Neuronal stem cell (in vitro differentiated cells): ENCODE measurements at regions not wholly inside any gene's neighbourhood (a gene's known extent, or its start where the extent isn't known, plus 50 kb on each side); places are given as distances from the start of the nearest gene placed in this dataset.

Source experiments
- DNase-seq: peaks from one replicate; pipeline ENCODE4 v3.0.0-alpha.2; 2013; ENCODE audit warnings: low spot score
- H2AFZ ChIP-seq: one replicate; pipeline ENCODE4 v1.6.1; 2013; ENCODE audit warnings: mild to moderate bottlenecking, low read length, inconsistent platforms
- H2AK5ac ChIP-seq: 2 replicates; pipeline ENCODE4 v1.6.1; 2013; ENCODE audit warnings: low read depth, mild to moderate bottlenecking, inconsistent platforms, low read length, moderate library complexity, mixed read lengths
- H2BK120ac ChIP-seq: 2 replicates; pipeline ENCODE4 v1.6.1; 2013; ENCODE audit warnings: low read depth, mild to moderate bottlenecking, inconsistent platforms, low read length, moderate library complexity, mixed read lengths
- H2BK12ac ChIP-seq: one replicate; pipeline ENCODE4 v1.6.1; 2013; ENCODE audit warnings: low read length, inconsistent platforms
- H2BK15ac ChIP-seq: 2 replicates; pipeline ENCODE4 v1.6.1; 2013; ENCODE audit warnings: mild to moderate bottlenecking, low read length, inconsistent platforms, mixed read lengths
- H2BK5ac ChIP-seq: one replicate; pipeline ENCODE4 v1.6.1; 2013; ENCODE audit warnings: inconsistent platforms, mild to moderate bottlenecking, low read length, moderate library complexity
- H3K14ac ChIP-seq: one replicate; pipeline ENCODE4 v1.6.1; 2013; ENCODE audit warnings: low read length, inconsistent platforms
- H3K18ac ChIP-seq: 2 replicates; pipeline ENCODE4 v1.6.1; 2013; ENCODE audit warnings: low read length, inconsistent platforms
- H3K23ac ChIP-seq: 2 replicates; pipeline ENCODE4 v1.6.1; 2013; ENCODE audit warnings: low read depth, mild to moderate bottlenecking, mixed read lengths, low read length, inconsistent platforms; ENCODE audit not compliant: poor library complexity
- H3K27ac ChIP-seq: replicated peaks from 3 replicates; pipeline ENCODE4 v1.5.1; 2013; ENCODE audit warnings: low read length, inconsistent platforms
- H3K27me3 ChIP-seq, 3 experiments: 2 replicates each; pipeline ENCODE4 v1.6.1; 2013; ENCODE audit warnings: low read length in 3 of 3, mild to moderate bottlenecking in 2 of 3, inconsistent platforms in 1 of 3, low read depth in 1 of 3, mixed read lengths in 1 of 3, moderate library complexity in 1 of 3; ENCODE audit not compliant: control insufficient read depth in 3 of 3, insufficient read depth in 3 of 3
- H3K36me3 ChIP-seq, 2 donors: replicated peaks in 1 of 2; 2 replicates each; pipeline ENCODE4 v1.6.1; 2013; ENCODE audit warnings: low read length in 2 of 2; ENCODE audit not compliant: control insufficient read depth in 2 of 2, insufficient read depth in 2 of 2
- H3K4ac ChIP-seq: 2 replicates; pipeline ENCODE4 v1.6.1; 2013; ENCODE audit warnings: inconsistent platforms, mild to moderate bottlenecking, low read length, moderate library complexity
- H3K4me1 ChIP-seq, 2 donors: 1 replicate in 1 of 2; 2 replicates in 1 of 2; pipeline ENCODE4 v1.6.1; 2013; ENCODE audit warnings: low read length in 2 of 2, low read depth in 1 of 2; ENCODE audit not compliant: control insufficient read depth in 2 of 2, insufficient read depth in 1 of 2
- H3K4me2 ChIP-seq: one replicate; pipeline ENCODE4 v1.6.1; 2013; ENCODE audit warnings: mild to moderate bottlenecking, low read length, inconsistent platforms; ENCODE audit not compliant: insufficient read depth, poor library complexity, severe bottlenecking
- H3K4me3 ChIP-seq, 2 donors: 2 replicates each; pipeline ENCODE4 v1.5.1; 2013; ENCODE audit warnings: low read length in 2 of 2, mild to moderate bottlenecking in 2 of 2, inconsistent platforms in 1 of 2, moderate library complexity in 1 of 2
- H3K79me1 ChIP-seq: one replicate; pipeline ENCODE4 v1.6.1; 2013; ENCODE audit warnings: low read depth, mild to moderate bottlenecking, inconsistent platforms, low read length, moderate library complexity
- H3K9ac ChIP-seq: one replicate; pipeline ENCODE4 v1.6.1; 2013; ENCODE audit warnings: mild to moderate bottlenecking, low read depth, low read length, inconsistent platforms; ENCODE audit not compliant: poor library complexity
- H3K9me3 ChIP-seq, 2 donors: replicated peaks in 1 of 2; 2 replicates each; pipeline versions ENCODE3 to v1.6.1; 2013; ENCODE audit warnings: low read length in 2 of 2, mild to moderate bottlenecking in 2 of 2, inconsistent platforms in 1 of 2, low read depth in 1 of 2, mixed read lengths in 1 of 2, moderate library complexity in 1 of 2; ENCODE audit not compliant: control insufficient read depth in 2 of 2, insufficient read depth in 1 of 2
- H4K8ac ChIP-seq: one replicate; pipeline ENCODE4 v1.6.1; 2013; ENCODE audit warnings: low read depth, mild to moderate bottlenecking, inconsistent platforms, low read length, moderate library complexity
- H4K91ac ChIP-seq: one replicate; pipeline ENCODE4 v1.6.1; 2013; ENCODE audit warnings: low read length, low read depth, mild to moderate bottlenecking, inconsistent platforms; ENCODE audit not compliant: poor library complexity
- WGBS, 2 donors: extraction: QIAGEN DNeasy Blood & Tissue Kit; methylation state at CpG; one replicate each; pipeline ENCODE4 v1.1.7; 2013; ENCODE audit warnings: missing lambda C conversion rate in 2 of 2, mixed read lengths in 1 of 2; ENCODE audit not compliant: insufficient read length in 2 of 2, insufficient replicate concordance in 1 of 2; ENCODE audit errors: extremely low coverage in 2 of 2; 5-methylcytosine and 5-hydroxymethylcytosine counted together

- no peak overlapping the region for H2BK12ac ChIP-seq
- no peak overlapping the region for H3K9ac ChIP-seq
- no peaks in the 10 kb centered on the region for H3K36me3 ChIP-seq
- no peak overlapping the region for H2AK5ac ChIP-seq
- H3K27me3 ChIP-seq: no peaks in the 10 kb centered on the region
- no peak overlapping the region for H3K23ac ChIP-seq
- H4K8ac ChIP-seq: no peak overlapping the region
- H3K4ac ChIP-seq: no peak overlapping the region
- no peak overlapping the region for H4K91ac ChIP-seq
- no peak overlapping the region for H3K4me3 ChIP-seq
- DNase-seq: no peak
- H3K9me3 ChIP-seq: no peaks in the 10 kb centered on the region
- H3K14ac ChIP-seq: no peak overlapping the region
- no peak overlapping the region for H2AFZ ChIP-seq
- no peak overlapping the region for H2BK5ac ChIP-seq
- no peaks in the 10 kb centered on the region for H3K79me1 ChIP-seq
- no peak overlapping the region for H3K27ac ChIP-seq
- H2BK15ac ChIP-seq: no peak overlapping the region
- no peak overlapping the region for H3K4me2 ChIP-seq
- H3K4me1 ChIP-seq: no peaks in the 10 kb centered on the region
- no peak overlapping the region for H3K18ac ChIP-seq
- H2BK120ac ChIP-seq: no peak overlapping the region
Observed at GRCh38 chr13:33758113-33758512, 59.8 kb upstream of the RFC3 start.

GRCh38 chr13:33761740-33762139 is 56.2 kb upstream of the RFC3 start:
- Histone ChIP-seq H2AK5ac (no peak overlapping the region), H3K9me3 (no peaks in the 10 kb centered on the region), H3K27ac (no peak overlapping the region), H3K36me3 (no peaks in the 10 kb centered on the region), H3K79me1 (no peaks in the 10 kb centered on the region), H3K14ac (no peak overlapping the region), H2BK120ac (no peak overlapping the region), H4K8ac (no peak overlapping the region), H3K4me2 (no peak overlapping the region), H3K27me3 (no peaks in the 10 kb centered on the region), H2AFZ (peak overlapping the region; percentile 86), H3K23ac (no peak overlapping the region), H4K91ac (no peak overlapping the region), H3K4me3 (no peak overlapping the region), H2BK5ac (no peak overlapping the region), H3K4me1 (peaks cover 0 to 3% of the 10 kb centered on the region in 2 donors), H2BK15ac (no peak overlapping the region), H2BK12ac (no peak overlapping the region), H3K18ac (no peak overlapping the region), H3K9ac (no peak overlapping the region), H3K4ac (no peak overlapping the region)
- WGBS, 2 donors: no CpG with 5 or more reads among the region's 6 CpGs
- DNase-seq: no peak

GRCh38 chr13:33763021-33763420 is 54.9 kb upstream of the RFC3 start:
- no peaks in the 10 kb centered on the region for H3K79me1 ChIP-seq
- no peak overlapping the region for H3K23ac ChIP-seq
- H3K27ac ChIP-seq: no peak overlapping the region
- H3K4me2 ChIP-seq: no peak overlapping the region
- H4K8ac ChIP-seq: no peak overlapping the region
- no peak for DNase-seq
- H3K14ac ChIP-seq: no peak overlapping the region
- H3K4ac ChIP-seq: no peak overlapping the region
- peaks cover 0 to 3% of the 10 kb centered on the region in 2 donors for H3K9me3 ChIP-seq
- no peak overlapping the region for H2BK15ac ChIP-seq
- H4K91ac ChIP-seq: no peak overlapping the region
- H2BK12ac ChIP-seq: no peak overlapping the region
- no peak overlapping the region for H3K4me3 ChIP-seq
- no peak overlapping the region for H2BK5ac ChIP-seq
- H2AFZ ChIP-seq: no peak overlapping the region
- H2AK5ac ChIP-seq: no peak overlapping the region
- no CpG with 5 or more reads among the region's 2 CpGs for WGBS, 2 donors
- H2BK120ac ChIP-seq: no peak overlapping the region
- no peak overlapping the region for H3K18ac ChIP-seq
- H3K27me3 ChIP-seq: no peaks in the 10 kb centered on the region
- H3K9ac ChIP-seq: no peak overlapping the region
- H3K36me3 ChIP-seq: no peaks in the 10 kb centered on the region
- peaks cover 0 to 3% of the 10 kb centered on the region in 2 donors for H3K4me1 ChIP-seq

GRCh38 chr13:33764716-33765115 is 53.2 kb upstream of the RFC3 start:
- Histone ChIP-seq H3K79me1 (no peaks in the 10 kb centered on the region), H3K9ac (no peak overlapping the region), H3K14ac (peak overlapping the region; percentile 71), H3K4ac (no peak overlapping the region), H3K36me3 (no peaks in the 10 kb centered on the region), H3K4me2 (no peak overlapping the region), H2BK15ac (no peak overlapping the region), H2AFZ (no peak overlapping the region), H3K27ac (no peak overlapping the region), H2BK12ac (no peak overlapping the region), H2AK5ac (no peak overlapping the region), H3K4me1 (peaks cover 0 to 3% of the 10 kb centered on the region in 2 donors), H2BK5ac (no peak overlapping the region), H3K9me3 (peaks cover 0 to 3% of the 10 kb centered on the region in 2 donors), H2BK120ac (no peak overlapping the region), H4K8ac (no peak overlapping the region), H3K27me3 (no peaks in the 10 kb centered on the region), H4K91ac (no peak overlapping the region), H3K18ac (no peak overlapping the region), H3K23ac (no peak overlapping the region), H3K4me3 (no peak overlapping the region)
- no CpG with 5 or more reads among the region's 3 CpGs for WGBS, 2 donors
- DNase-seq: no peak
